Stimulated activated CD4-positive, alpha-beta T cell treated with anti-CD3 and anti-CD28 coated beads, Interleukin-15, amount 100 ng/mL, for 48 hours (primary cell): ENCODE measurements at regions not wholly inside any gene's neighbourhood (a gene's known extent, or its start where the extent isn't known, plus 50 kb on each side); places are given as distances from the start of the nearest gene placed in this dataset.

Source experiments
- DNase-seq, 2 donors: peaks; one replicate each; pipeline ENCODE4 v3.0.0-alpha.2; 2020; ENCODE audit warnings: low read depth in 2 of 2

GRCh38 chr10:43746906-43747305 is 98.2 kb upstream of the ZNF32 start:
- no peak for DNase-seq

- no peak for DNase-seq
These were observed 90.5 kb upstream of the ZNF32 start for GRCh38 chr10:43739161-43739560.

- DNase-seq: no peak
These were observed 88.3 kb upstream of the ZNF32 start for GRCh38 chr10:43737003-43737402.

- no peak for DNase-seq
These were observed 87.2 kb upstream of the ZNF32 start for GRCh38 chr10:43735907-43736306.

GRCh38 chr10:43734716-43735115 is 86.0 kb upstream of the ZNF32 start:
- DNase-seq: no peak

GRCh38 chr10:43731486-43731885 is 82.8 kb upstream of the ZNF32 start:
- DNase-seq: no peak

- DNase-seq: no peak
These were observed 79.7 kb upstream of the ZNF32 start for GRCh38 chr10:43728425-43728824.

- DNase-seq: no peak
These were observed 79.3 kb upstream of the ZNF32 start for GRCh38 chr10:43727935-43728334.

- no peak for DNase-seq
These were observed 66.7 kb upstream of the ZNF32 start for GRCh38 chr10:43715334-43715733.

- no peak for DNase-seq
These were observed 64.3 kb upstream of the ZNF32 start for GRCh38 chr10:43712821-43713584.

GRCh38 chr10:43710772-43711471 is 62.2 kb upstream of the ZNF32 start:
- DNase-seq: no peak

- no peak for DNase-seq
These were observed 59.6 kb upstream of the ZNF32 start for GRCh38 chr10:43708262-43708661.

GRCh38 chr10:43707770-43708169 is 59.1 kb upstream of the ZNF32 start:
- no peak for DNase-seq

- DNase-seq: no peak
These were observed 57.5 kb upstream of the ZNF32 start for GRCh38 chr10:43706166-43706565.

- DNase-seq: no peak
These were observed 54.6 kb upstream of the ZNF32 start for GRCh38 chr10:43703286-43703685.

- DNase-seq: no peak
These were observed 54.2 kb upstream of the ZNF32 start for GRCh38 chr10:43702936-43703281.

- no peak for DNase-seq
These were observed 53.7 kb upstream of the ZNF32 start for GRCh38 chr10:43702213-43702935.

- DNase-seq: no peak
These were observed 52.6 kb upstream of the ZNF32 start for GRCh38 chr10:43701295-43701694.

GRCh38 chr10:43700306-43700705 is 51.6 kb upstream of the ZNF32 start:
- no peak for DNase-seq

GRCh38 chr10:43699516-43699915 is 50.8 kb upstream of the ZNF32 start:
- DNase-seq: no peak
